HPDE6-E6E7 (cell line): ENCODE measurements at regions not wholly inside any gene's neighbourhood (a gene's known extent, or its start where the extent isn't known, plus 50 kb on each side); places are given as distances from the start of the nearest gene placed in this dataset.

Experiments used
- DNase-seq: peaks from one replicate; pipeline ENCODE4 v3.0.0; 2011; ENCODE audit warnings: missing footprints; ENCODE audit errors: extremely low spot score

DNA sequence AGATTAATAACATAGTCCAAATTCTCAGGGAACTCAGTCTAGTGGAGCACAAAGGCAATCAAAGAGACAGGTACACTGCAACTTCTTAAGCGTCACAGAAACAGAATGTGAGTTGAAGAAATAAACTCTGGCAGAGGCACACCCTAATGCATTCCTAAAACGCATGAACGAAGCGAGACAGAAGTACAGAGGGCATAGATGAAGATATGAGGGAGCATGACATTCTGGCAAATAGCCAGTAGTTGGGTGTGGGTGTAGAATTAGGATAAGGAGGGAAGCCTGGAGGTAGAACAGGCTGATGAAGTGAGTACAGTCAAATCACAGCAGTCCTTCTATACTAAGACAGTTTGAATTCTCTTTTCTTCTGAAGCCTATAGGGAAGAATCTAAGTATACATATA is 838.7 kb upstream of the API5 start:
- DNase-seq: no peak

- DNase-seq: no peak
These were observed 829.0 kb upstream of the API5 start for GRCh38 chr11:42482822-42483221.

- DNase-seq: no peak
These were observed 821.3 kb upstream of the API5 start for GRCh38 chr11:42490506-42490905.

GRCh38 chr11:42494459-42494858 is 817.3 kb upstream of the API5 start:
- DNase-seq: no peak

DNA sequence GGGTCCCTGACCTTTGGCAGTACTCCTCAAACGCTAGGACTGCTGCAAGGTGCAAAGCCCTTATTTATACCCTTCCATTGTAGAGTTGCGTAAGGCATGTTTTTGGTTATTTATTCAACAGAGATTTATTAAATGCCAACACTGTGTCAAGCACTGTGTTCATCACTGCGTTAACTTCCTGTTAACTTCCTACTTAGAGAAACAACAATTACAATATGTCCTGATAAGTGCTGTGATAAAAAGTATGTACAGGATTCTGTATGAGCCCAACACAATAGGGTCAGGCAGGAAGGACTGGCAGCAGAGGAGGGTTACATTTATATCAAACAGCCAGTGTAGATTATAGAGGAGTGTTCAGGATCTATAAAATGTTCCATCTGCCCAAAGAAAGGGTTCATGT is 812.8 kb upstream of the API5 start:
- no peak for DNase-seq

- DNase-seq: no peak
These were observed 809.6 kb upstream of the API5 start for GRCh38 chr11:42502151-42502550.

DNA sequence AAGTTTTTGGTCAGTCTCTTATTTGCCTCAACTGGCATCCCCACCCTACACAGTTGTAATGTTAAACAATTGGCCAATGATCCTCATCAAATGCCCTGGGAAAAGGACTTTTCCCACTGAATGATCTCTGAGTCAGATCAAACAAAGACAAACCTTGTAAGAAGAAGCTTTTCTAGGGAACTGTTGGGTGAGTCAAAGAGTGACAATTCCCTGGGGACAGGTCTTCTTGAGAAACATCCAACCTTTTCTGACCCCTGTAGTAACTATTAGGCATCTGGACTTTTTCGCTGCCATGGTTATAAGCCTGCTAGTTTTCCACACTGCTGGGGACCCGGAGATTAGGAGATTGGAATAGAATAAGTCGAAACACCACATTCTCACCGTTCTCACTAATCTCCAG is 789.8 kb upstream of the API5 start:
- DNase-seq: no peak

- peak; percentile 38 for DNase-seq
These were observed 787.1 kb upstream of the API5 start for GRCh38 chr11:42524534-42525227.

DNA sequence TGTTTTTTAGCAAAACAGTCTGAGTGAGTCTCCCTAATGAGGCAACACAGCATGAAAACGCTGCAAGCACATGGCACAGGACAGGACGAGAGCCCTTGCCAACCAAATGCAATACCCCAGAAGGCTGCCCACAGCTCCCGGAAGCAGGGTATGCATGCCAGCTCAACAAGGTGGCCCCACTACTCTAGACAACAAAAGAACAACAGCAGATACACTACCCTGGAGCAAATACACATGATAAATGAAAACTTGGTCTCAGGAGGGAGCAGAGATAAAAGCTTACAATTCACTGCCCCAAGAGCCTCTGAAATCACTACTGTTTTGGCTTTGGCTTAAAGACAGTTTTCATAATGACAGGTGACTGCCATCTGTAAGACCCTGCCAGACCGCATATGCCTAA is 785.4 kb upstream of the API5 start:
- no peak for DNase-seq

- no peak for DNase-seq
These were observed 783.3 kb upstream of the API5 start for GRCh38 chr11:42528471-42528870.

GRCh38 chr11:42528911-42529310 is 782.9 kb upstream of the API5 start:
- no peak for DNase-seq

GRCh38 chr11:42536611-42537360 is 775.0 kb upstream of the API5 start:
- no peak for DNase-seq

DNA sequence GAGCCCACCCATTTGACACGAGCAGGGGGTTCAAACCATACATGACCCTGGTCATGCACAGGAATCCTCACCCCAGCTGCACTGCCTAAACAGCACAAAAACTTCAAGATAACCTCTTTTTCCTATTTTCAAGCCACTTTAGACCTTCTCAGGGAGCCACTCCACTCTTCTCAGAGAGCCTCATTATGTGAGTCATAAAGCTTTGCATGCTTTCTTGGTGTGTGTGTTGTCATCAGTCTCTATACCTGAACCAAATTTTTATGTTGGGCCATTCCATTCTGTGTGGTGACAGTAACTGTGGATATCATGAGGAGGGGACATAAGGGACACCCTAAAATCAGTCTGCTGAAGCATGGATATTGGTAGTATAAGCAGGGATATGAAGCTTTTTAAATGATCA is 769.5 kb upstream of the API5 start:
- DNase-seq: no peak

DNA sequence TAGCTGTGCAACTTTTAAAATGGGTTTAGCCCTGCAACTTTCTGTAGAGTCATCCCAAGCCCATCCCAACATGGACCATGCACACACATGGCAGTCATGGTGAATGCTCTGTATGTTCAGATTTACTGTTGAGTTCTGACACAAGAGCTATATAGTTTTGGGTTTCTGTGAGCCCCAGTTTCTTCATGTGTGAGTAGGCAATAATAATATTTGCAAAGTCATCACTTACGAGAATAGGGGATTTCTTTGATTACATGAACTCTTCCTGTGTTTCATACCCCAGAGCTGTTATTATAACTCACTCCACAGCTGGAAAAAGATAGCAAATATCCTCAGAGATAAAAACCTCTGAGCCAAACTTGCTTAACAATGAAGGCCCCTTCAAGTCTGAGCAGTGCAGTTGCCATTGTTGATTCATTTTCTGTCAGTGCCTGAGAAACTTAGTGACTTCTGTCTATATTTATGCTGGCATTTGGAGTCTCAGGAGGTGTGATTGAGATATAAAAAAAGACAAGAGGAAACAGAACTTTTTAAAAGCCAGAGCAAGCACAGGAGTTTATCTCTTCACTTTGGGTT is 767.9 kb upstream of the API5 start:
- DNase-seq: no peak

GRCh38 chr11:42544726-42545125 is 767.1 kb upstream of the API5 start:
- no peak for DNase-seq

DNA sequence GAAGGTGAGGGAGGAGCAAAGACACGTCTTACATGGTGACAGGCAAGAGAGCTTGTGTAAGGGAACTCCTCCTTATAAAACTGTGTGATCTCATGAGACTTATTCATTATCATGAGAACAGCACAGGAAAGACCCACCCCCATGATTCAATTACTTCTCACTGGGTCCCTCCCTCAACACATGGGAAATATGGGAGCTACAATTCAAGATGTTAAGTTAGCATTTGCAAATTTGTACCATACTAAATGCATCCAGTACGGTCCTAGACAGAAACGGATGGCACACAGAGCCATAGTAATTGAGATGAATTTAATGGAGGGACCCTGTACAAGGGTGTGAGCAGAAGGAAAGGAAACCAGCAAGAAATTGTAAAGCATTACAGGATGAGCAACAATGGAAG is 765.8 kb upstream of the API5 start:
- DNase-seq: no peak

DNA sequence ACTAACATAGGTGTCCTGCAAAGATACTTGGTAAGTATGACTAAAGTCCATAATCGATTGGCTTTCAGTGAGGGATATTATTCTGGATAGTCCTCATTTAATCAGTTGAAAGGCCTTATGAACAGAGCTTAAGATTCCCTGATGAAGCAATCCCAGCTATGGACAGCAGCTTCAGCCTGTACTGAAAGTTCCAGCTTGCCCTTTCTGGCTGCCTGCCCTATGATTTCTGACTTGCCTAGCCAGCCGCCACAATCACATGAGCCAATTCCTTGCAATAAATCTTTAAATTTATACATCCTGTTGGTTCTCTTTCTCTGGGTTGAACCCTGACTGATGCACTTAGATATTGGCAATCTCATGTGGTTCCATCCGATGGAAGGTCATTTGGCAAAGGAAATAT is 759.0 kb upstream of the API5 start:
- DNase-seq: no peak

DNA sequence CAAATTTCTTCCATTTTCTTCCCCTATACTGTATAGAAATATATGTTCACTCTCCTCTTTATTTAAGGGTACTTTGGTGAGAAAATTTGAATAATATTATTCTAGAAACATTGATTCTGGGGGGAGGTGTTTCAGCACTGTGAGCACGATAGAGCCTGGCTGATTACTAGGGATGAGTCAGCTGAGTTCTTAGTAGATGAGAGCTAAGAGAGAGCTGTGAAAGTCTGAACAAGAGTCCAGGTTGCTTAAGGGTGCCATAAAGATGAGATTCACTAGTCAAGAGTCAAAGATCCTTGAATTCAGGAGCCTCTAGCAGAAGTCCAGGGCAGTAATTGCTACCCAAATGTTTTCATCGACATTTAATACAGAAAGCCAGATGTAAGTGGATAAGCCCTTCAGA is 756.6 kb upstream of the API5 start:
- DNase-seq: no peak

DNA sequence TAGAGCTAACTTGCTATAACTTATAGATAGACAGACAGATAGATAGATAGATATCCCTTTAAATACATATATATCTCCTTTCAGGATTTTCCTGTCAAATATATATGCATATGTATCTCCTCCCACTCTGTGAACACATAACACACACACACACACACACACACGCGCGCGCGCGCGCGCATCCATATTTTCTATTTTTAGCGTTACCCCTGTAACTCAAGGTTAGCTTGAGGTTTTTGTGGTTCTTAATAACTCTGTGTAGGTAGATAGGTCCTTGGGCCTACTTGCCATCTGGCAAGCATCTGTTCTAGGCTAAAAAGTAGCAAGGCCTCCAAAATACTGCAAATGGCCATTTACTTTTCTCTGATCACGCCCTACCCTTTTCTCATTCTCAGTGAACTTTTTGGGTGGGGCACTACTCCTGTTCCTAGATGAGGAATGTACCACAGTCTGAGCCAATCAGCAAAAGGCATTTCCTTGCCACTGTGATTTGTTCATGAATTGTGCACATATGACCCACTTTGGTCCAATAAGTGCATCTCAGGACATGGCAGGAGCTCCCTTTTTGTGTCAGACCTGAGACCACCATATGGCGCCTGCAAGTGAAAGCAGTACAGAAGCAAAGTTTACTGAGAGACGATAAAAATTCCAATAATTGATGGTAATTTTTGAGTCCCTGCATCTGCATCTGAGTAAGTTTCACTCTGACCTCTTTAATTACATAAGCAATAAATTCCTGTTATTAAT is 740.5 kb upstream of the API5 start:
- no peak for DNase-seq

GRCh38 chr11:42571878-42572610 is 739.8 kb upstream of the API5 start:
- DNase-seq: no peak

- DNase-seq: no peak
These were observed 735.5 kb upstream of the API5 start for GRCh38 chr11:42576318-42576717.

- DNase-seq: no peak
These were observed 722.5 kb upstream of the API5 start for GRCh38 chr11:42589286-42589685.
